NCI-H2171 (cell line): ENCODE measurements at regions not wholly inside any gene's neighbourhood (a gene's known extent, or its start where the extent isn't known, plus 50 kb on each side); places are given as distances from the start of the nearest gene placed in this dataset.
"Not testable (repeated sequence)": the region's sequence is repeated elsewhere in the genome, so short reads cannot be mapped to it uniquely, and the experiment has no call there.

ENCODE experiments used
- DNase-seq: peaks from one replicate; lab custom pipeline; 2025; lab: John Stamatoyannopoulos, UW

- no peak for DNase-seq
These were observed 110.5 kb upstream of the KCND3 start for GRCh38 chr1:112099979-112100378.

- DNase-seq: no peak
These were observed 116.1 kb upstream of the KCND3 start for GRCh38 chr1:112105557-112105956.

DNA sequence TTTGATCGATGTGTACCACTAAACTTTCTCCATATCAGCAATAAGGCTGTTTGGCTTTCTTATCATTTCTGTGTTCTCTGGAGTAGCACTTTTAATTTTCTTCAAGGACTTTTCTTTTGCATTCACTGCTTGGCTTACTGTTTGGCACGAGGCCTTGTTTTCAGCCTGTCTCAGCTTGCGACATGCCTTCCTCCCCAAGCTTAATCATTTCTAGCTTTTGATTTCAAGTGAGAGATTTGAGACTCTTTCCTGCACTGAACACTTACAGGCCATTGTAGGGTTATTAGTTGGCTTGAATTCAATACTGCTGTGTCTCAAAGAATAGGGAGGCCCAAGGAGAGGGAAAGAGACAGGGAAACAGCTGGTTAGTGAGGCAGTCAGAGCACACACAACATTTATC lies 120.6 kb upstream of the KCND3 start:
- no peak for DNase-seq

DNA sequence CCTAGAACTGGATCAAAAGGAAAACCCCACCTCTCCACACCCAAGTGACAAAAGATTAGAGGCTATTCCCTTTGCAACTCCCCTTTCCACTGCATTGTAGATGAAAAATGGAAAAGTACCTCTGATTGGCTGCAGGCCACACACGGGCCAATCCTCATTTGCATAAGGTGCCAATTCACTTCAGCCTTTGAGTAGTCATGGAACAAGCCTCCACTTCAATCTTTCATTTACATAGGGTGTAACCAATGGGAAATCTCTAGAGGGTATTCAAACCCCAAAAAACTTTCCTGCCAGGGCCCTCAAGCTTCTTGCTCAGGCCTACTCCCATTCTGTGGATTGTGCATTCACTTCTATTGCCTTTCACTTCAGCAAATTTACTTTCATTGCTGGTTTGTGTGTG lies 122.3 kb upstream of the KCND3 start:
- no peak for DNase-seq

DNA sequence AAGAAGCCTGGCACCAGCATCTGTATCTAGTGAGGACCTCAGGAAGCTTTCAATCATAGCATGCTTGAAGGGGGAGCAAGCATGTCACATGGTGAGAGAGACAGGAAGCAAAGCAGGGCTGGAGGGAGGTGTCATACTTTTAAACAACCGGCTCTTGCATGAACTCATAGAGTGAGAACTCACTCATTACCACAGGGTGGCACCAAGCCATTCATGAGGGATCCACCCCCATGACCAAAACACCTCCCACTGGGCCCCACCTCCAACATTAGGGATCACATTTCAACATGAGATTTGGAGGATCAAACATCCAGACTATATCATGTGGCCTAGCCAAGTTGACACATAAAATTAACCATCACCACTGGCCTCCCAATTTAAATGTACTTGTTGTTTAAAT lies 125.1 kb upstream of the KCND3 start:
- DNase-seq: peak; percentile 7

- no peak for DNase-seq
These were observed 137.1 kb upstream of the KCND3 start for GRCh38 chr1:112126598-112126997.

DNA sequence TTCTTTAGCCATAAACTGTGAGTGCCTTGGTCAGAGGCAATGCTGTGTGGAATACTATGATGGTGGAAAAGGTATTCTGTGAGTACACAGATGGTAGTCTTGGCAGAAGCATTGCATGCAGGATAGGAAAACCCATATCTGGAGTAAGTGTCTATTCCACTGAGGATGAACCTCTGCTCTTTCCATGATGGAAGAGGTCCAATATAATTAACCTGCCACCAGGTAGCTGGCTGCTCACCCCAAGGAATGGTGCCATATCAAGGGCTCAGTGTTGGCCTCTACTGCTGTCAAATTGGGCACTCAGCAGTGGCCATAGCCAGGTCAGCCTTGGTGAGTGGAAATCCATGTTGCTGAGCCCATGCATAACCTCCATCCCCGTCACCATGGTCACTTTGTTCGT lies 138.1 kb upstream of the KCND3 start:
- DNase-seq: not testable (repeated sequence)

- DNase-seq: no peak
These were observed 144.0 kb upstream of the KCND3 start for GRCh38 chr1:112133487-112133886.

- DNase-seq: no peak
These were observed 151.3 kb upstream of the KCND3 start for GRCh38 chr1:112140743-112141142.

- DNase-seq: no peak
These were observed 151.8 kb upstream of the KCND3 start for GRCh38 chr1:112141301-112141700.

DNA sequence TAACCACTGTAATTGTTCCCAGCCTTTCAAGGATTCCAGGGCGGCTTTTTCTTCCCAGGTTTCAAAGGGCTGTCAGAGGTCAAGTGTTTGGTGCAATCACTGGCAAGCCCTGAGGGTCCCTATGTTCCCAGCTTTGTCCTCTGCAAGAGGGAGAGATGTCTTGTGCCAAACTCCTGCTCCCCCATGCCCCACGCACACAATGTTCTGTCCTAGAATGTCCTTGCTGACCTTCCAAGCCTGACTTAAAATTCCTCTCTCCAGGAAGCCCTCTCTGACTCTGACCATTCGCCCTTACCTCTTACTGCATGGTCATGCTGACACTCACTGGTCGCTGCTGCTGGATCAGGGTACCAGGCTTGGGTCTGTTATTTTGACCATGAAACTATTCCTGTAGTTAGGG lies 152.5 kb upstream of the KCND3 start:
- no peak for DNase-seq

GRCh38 chr1:112143871-112144441 lies 154.5 kb upstream of the KCND3 start:
- no peak for DNase-seq

- no peak for DNase-seq
These were observed 155.4 kb upstream of the KCND3 start for GRCh38 chr1:112144733-112145426.

DNA sequence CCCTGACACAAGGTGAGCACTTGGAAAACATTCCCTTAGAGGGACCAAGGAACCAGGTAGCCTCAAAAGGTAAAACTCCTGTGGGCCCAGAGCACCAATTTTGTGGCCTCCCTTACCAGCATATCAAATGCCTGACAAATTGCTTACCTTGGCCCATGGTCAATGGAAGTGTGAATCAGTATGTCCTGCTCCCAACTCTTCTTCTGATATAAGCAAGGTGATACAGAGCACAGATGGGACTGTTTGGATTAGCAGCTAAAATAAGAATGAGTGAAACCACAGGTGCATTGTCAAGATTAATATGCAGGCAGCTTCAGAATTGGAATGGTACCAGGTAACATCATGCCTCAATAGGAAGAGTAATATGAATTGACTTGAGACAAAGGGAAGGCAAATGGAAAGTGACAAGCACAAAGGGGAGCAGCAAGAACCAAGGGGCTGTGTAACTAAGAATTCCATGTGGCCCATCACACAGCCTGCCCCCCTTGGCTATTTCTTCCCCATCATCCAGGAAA lies 156.8 kb upstream of the KCND3 start:
- DNase-seq: no peak

DNA sequence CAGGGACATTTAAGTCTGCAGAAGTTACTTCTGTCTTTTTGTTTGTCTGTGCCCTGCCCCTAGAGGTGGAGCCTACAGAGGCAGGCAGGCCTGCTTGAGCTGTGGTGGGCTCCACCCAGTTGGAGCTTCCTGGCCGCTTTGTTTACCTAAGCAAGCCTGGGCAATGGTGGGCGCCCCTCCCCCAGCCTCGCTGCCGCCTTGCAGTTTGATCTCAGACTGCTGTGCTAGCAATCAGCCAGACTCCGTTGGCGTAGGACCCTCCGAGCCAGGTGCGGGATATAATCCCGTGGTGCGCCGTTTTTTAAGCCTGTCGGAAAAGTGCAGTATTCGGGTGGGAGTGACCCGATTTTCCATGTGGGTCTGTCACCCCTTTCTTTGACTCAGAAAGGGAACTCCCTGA lies 170.7 kb upstream of the KCND3 start:
- DNase-seq: not testable (repeated sequence)

DNA sequence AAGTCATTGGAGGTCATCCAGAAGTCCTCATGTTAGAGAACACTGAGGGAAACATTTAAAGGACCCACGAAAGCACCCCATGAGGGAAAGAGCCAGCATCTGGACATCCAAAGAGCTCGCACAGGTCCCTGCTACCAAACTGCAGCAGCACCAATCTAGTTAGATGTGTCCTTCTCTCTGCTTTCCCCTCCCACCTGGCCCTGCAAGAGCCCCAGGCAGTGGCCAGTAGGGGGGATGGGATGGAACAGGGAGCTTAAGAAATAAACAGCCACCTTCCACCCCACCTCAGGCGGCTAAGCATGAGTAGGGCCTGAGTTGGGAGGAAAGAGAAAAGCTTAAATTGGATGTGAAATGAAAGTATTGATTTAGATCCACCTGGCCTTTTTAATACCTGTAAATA lies 175.9 kb upstream of the KCND3 start:
- DNase-seq: no peak

GRCh38 chr1:112169517-112169916 lies 180.0 kb upstream of the KCND3 start:
- no peak for DNase-seq

GRCh38 chr1:112172294-112172882 lies 182.9 kb upstream of the KCND3 start:
- no peak for DNase-seq

DNA sequence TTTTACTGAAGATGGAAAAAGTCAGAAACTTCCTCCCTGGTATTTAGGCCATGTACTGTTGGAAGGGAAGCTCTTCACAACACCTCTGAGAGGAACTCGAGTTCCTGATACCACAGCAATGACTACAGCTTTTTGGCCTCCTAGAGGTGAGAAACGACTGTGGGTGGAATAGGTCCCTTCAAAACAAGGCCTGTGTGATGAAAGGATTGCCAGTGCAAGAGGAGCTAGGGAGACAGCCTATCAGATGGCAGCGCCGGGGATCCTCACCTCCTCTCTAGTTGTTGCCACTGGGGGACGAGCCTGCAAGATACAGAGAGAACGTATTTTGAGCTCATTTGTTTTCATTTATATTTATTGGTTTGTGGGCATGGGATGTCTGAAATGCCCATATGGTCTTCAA lies 187.8 kb upstream of the KCND3 start:
- no peak for DNase-seq

GRCh38 chr1:112188611-112189010 lies 199.1 kb upstream of the KCND3 start:
- DNase-seq: no peak

DNA sequence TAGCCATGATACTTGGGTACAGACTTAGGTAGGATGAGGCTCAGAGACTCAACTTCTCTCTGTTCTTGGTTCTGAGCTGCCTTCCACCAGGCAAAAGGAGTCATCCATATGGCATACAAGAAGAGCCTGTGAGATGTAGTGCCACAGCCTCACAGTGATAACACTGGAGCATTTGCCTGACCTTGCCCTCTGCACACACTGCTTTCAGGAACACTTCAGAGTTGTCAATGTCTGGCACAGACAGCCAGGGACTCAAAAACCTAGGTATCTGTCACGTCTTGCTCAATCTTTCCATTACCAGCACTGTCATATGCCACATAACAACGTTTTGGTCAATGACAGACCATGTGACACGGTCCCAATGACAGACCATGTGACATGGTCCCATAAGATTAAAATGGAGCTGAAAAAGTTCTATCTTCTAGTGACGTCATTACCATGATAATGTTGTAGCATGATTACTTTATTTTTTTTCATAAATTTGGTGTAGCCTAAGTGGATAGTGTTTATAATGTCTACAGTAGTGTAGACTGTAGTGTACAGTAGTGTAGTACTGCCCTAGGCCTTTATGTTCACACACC lies 199.9 kb upstream of the CTTNBP2NL start:
- DNase-seq: no peak

DNA sequence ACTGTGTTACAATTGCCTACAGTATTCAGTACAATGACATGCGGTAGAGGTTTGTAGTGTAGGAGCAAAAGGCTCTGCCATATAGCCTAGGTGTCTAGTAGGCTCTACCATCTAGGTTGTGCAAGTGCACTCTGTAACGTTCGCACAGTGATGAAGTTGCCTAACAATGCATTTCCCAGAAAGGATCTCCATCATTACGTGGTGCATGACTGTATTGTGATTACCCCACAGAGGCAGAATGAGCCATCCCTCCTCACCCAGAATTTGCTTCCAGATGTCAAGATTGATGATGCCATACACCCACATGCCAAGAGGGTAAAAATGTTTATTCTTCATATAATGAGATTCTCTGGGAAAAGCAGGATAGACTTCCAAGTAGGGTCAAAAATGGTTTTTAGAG lies 199.3 kb upstream of the CTTNBP2NL start:
- no peak for DNase-seq

DNA sequence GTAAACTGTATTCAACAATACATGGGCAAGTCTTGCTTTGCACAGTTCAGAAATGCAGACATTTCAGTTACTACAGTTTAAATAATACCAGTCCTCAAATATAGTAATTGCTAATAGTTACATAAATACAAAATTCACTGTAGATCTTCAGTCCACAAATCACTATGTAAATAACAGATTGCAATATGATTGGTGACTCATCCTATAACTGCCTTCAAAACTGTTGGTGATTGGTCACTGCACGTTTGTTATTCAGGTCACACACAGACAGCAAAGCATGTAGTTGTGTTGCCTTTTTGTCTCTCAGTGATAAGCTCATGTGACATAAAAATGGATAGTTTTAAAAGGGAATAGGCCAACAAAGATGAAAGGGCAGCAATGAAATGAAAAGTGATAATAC lies 186.5 kb upstream of the CTTNBP2NL start:
- DNase-seq: no peak
